ENCODE measurements at regions not wholly inside any gene's neighbourhood (a gene's known extent, or its start where the extent isn't known, plus 50 kb on each side); places are given as distances from the start of the nearest gene placed in this dataset.

GRCh38 chr5:6190838-6191237, 187.5 kb downstream of the MED10 start:
- H3K27me3 ChIP-seq (ENCODE audit: control insufficient read depth, insufficient read depth, low read length, poor library complexity, severe bottlenecking): no peaks in the 10 kb centered on the region
- Mint-ChIP-seq H3K9me3 (peaks cover 1% of the 10 kb centered on the region), H3K27me3 (ENCODE audit: insufficient read depth) (no peaks in the 10 kb centered on the region), H3K27ac (no peak overlapping the region), H3K36me3 (ENCODE audit: low read depth) (no peaks in the 10 kb centered on the region), H3K4me3 (no peak overlapping the region), H3K4me1 (peaks cover 11% of the 10 kb centered on the region)
- TF ChIP-seq CTCF (conservative IDR thresholded peaks at IDR 0.05): no peak
- no peaks in the 10 kb centered on the region for H3K9me3 ChIP-seq (ENCODE audit: control insufficient read depth, low read length)
- no peak overlapping the region for H3K4me3 ChIP-seq (ENCODE audit: low read length)
- 84 to 100% methylated on average over 1 to 7 of the region's 7 CpGs for WGBS, 2 experiments (ENCODE audit: insufficient coverage in 1 of 2, insufficient read length in 1 of 2)
- DNase-seq: no peak
- no peaks in the 10 kb centered on the region for H3K36me3 ChIP-seq (ENCODE audit: control insufficient read depth, insufficient read depth, low read length)
- H3K9ac ChIP-seq (ENCODE audit: extremely low read depth, low read length, poor library complexity, severe bottlenecking): no peak overlapping the region
- H3K4me1 ChIP-seq (ENCODE audit: control insufficient read depth, insufficient read depth, low read length): no peaks in the 10 kb centered on the region
- no peak overlapping the region for H3K27ac ChIP-seq (ENCODE audit: low read depth, low read length)

GRCh38 chr5:6188976-6189375, 189.4 kb downstream of the MED10 start:
- Histone ChIP-seq H3K36me3 (ENCODE audit: control insufficient read depth, insufficient read depth, low read length) (no peaks in the 10 kb centered on the region), H3K4me3 (ENCODE audit: low read length) (no peak overlapping the region), H3K9ac (ENCODE audit: extremely low read depth, low read length, poor library complexity, severe bottlenecking) (no peak overlapping the region), H3K4me1 (ENCODE audit: control insufficient read depth, insufficient read depth, low read length) (no peaks in the 10 kb centered on the region), H3K27ac (ENCODE audit: low read depth, low read length) (no peak overlapping the region), H3K27me3 (ENCODE audit: control insufficient read depth, insufficient read depth, low read length, poor library complexity, severe bottlenecking) (no peaks in the 10 kb centered on the region), H3K9me3 (ENCODE audit: control insufficient read depth, low read length) (no peaks in the 10 kb centered on the region)
- Mint-ChIP-seq H3K9me3 (no peaks in the 10 kb centered on the region), H3K4me3 (no peak overlapping the region), H3K27me3 (ENCODE audit: insufficient read depth) (peaks cover 1% of the 10 kb centered on the region), H3K36me3 (ENCODE audit: low read depth) (no peaks in the 10 kb centered on the region), H3K4me1 (no peaks in the 10 kb centered on the region), H3K27ac (no peak overlapping the region)
- no peak for TF ChIP-seq CTCF (conservative IDR thresholded peaks at IDR 0.05)
- DNase-seq: no peak
- 91 to 94% methylated on average over 8 of the region's 8 CpGs for WGBS, 2 experiments (ENCODE audit: insufficient coverage in 1 of 2, insufficient read length in 1 of 2)

- Histone ChIP-seq H3K27me3 (ENCODE audit: control insufficient read depth, insufficient read depth, low read length, poor library complexity, severe bottlenecking) (no peaks in the 10 kb centered on the region), H3K4me1 (ENCODE audit: control insufficient read depth, insufficient read depth, low read length) (no peaks in the 10 kb centered on the region), H3K36me3 (ENCODE audit: control insufficient read depth, insufficient read depth, low read length) (no peaks in the 10 kb centered on the region), H3K27ac (ENCODE audit: low read depth, low read length) (no peak overlapping the region), H3K9ac (ENCODE audit: extremely low read depth, low read length, poor library complexity, severe bottlenecking) (no peak overlapping the region), H3K9me3 (ENCODE audit: control insufficient read depth, low read length) (no peaks in the 10 kb centered on the region), H3K4me3 (ENCODE audit: low read length) (no peak overlapping the region)
- H3K27me3 Mint-ChIP-seq (ENCODE audit: insufficient read depth): peaks cover 1% of the 10 kb centered on the region
- no peaks in the 10 kb centered on the region for H3K36me3 Mint-ChIP-seq (ENCODE audit: low read depth)
- TF ChIP-seq CTCF (conservative IDR thresholded peaks at IDR 0.05): no peak
- no peak for DNase-seq
- no peaks in the 10 kb centered on the region for H3K9me3 Mint-ChIP-seq
- H3K4me3 Mint-ChIP-seq: no peak overlapping the region
- no peak overlapping the region for H3K27ac Mint-ChIP-seq
- H3K4me1 Mint-ChIP-seq: no peaks in the 10 kb centered on the region
- WGBS, 2 experiments (ENCODE audit: insufficient coverage in 1 of 2, insufficient read length in 1 of 2): 86 to 93% methylated on average over 6 of the region's 6 CpGs
Measured at GRCh38 chr5:6188344-6188743, 190.0 kb downstream of the MED10 start.
